HCT116 (cell line): ENCODE measurements at regions not wholly inside any gene's neighbourhood (a gene's known extent, or its start where the extent isn't known, plus 50 kb on each side); places are given as distances from the start of the nearest gene placed in this dataset.

Experiments used
- ATAC-seq: fragments of 200-7000 bp; cut with Tn5 transposase; 2 replicates; pipeline ENCODE4 v1.9.1; 2020; ENCODE audit warnings: mild to moderate bottlenecking, moderate library complexity
- BruUV-seq: library from RNA; stranded (reverse); fragments of 400-500 nt; replicated peaks from 2 replicates; lab custom pipeline; 2021; lab: Mats Ljungman, UMichigan
- CTCF ChIA-PET: fragments of 300-600 bp; sonication (Branson Sonifier 250); formaldehyde crosslinking; loops from one replicate; lab custom pipeline; 2021; ENCODE audit warnings: antibody characterized with exemption; lab: Charles Lee
- POLR2A ChIA-PET: fragments of 300-600, 350-600 bp; sonication (Branson Sonifier 250); formaldehyde crosslinking; loops from one replicate; lab custom pipeline; 2021; ENCODE audit warnings: antibody characterized with exemption; lab: Charles Lee
- RAD21 ChIA-PET, 2 experiments: fragments of 300-600 bp; sonication (Branson Sonifier 250); formaldehyde crosslinking; loops; one replicate each; lab custom pipeline; 2023; ENCODE audit warnings: low total read pairs in 2 of 2; ENCODE audit not compliant: uncharacterized antibody in 2 of 2, unreplicated experiment in 2 of 2, low non-redundant PET in 1 of 2; lab: Charles Lee
- DNase-seq: peaks from one replicate; pipeline ENCODE4 v3.0.0-alpha.2; 2010; ENCODE audit warnings: low read depth, low spot score
- H2AFZ ChIP-seq: fragments of 200-600 bp; shearing (Covaris generic), sonication (generic); 2 replicates; pipeline ENCODE4 v1.6.1; 2017; ENCODE audit warnings: low read depth, mixed run types, mixed read lengths, antibody characterized with exemption, low read length; ENCODE audit not compliant: poor library complexity, severe bottlenecking
- H3K27ac ChIP-seq: 2 replicates; pipeline ENCODE4 v1.5.1; 2012; ENCODE audit warnings: low read depth, low read length
- H3K27me3 ChIP-seq: fragments of 200-600 bp; sonication (generic); 2 replicates; pipeline ENCODE4 v1.6.1; 2016; ENCODE audit warnings: mixed run types, low read length, mixed read lengths; ENCODE audit not compliant: insufficient read depth
- H3K36me3 ChIP-seq, 2 experiments: fragments of 200-500 bp in 1 of 2; fragments of 200-600 bp in 1 of 2; sonication (Bioruptor generic) in 1 of 2; sonication (generic) in 1 of 2; 2 replicates each; pipeline versions ENCODE4 v1.5.1 to v1.6.1; 2014 to 2016; ENCODE audit warnings: low read length in 2 of 2, inconsistent platforms in 1 of 2, mixed read lengths in 1 of 2, mixed run types in 1 of 2; ENCODE audit not compliant: insufficient read depth in 2 of 2, control insufficient read depth in 1 of 2
- H3K4me1 ChIP-seq, 2 experiments: fragments of 200-600 bp in 1 of 2; sonication (generic) in 1 of 2; 2 replicates each; pipeline versions ENCODE4 v1.5.1 to v1.6.1; 2012 to 2017; ENCODE audit warnings: low read length in 2 of 2, inconsistent platforms in 1 of 2, mild to moderate bottlenecking in 1 of 2, mixed read lengths in 1 of 2, mixed run types in 1 of 2, moderate library complexity in 1 of 2; ENCODE audit not compliant: insufficient read depth in 2 of 2, control insufficient read depth in 1 of 2
- H3K4me2 ChIP-seq: fragments of 200-600 bp; sonication (generic); 2 replicates; pipeline ENCODE4 v1.6.1; 2017; ENCODE audit warnings: mixed run types, low read length, mixed read lengths
- H3K4me3 ChIP-seq, 2 experiments: fragments of 200-600 bp in 1 of 2; sonication (generic) in 1 of 2; replicated peaks in 1 of 2; 2 replicates each; pipeline ENCODE4 v1.5.1; 2011 to 2016; ENCODE audit warnings: low read length in 2 of 2, control low read depth in 1 of 2, low read depth in 1 of 2, mild to moderate bottlenecking in 1 of 2, mixed read lengths in 1 of 2, mixed run types in 1 of 2
- H3K79me2 ChIP-seq: fragments of 200-600 bp; sonication (generic); 2 replicates; pipeline ENCODE4 v1.6.1; 2017; ENCODE audit warnings: mild to moderate bottlenecking, mixed run types, low read length, moderate library complexity, mixed read lengths; ENCODE audit not compliant: insufficient read depth
- H3K9ac ChIP-seq: fragments of 200-600 bp; sonication (generic); 2 replicates; pipeline ENCODE4 v1.6.1; 2016; ENCODE audit warnings: low read length, mixed read lengths
- H3K9me2 ChIP-seq: fragments of 200-600 bp; sonication (generic), shearing (Covaris generic); 2 replicates; pipeline ENCODE4 v1.6.1; 2017; ENCODE audit warnings: mixed run types, mild to moderate bottlenecking, moderate library complexity; ENCODE audit not compliant: insufficient read depth
- H3K9me3 ChIP-seq, 2 experiments: fragments of 200-500 bp in 1 of 2; fragments of 200-600 bp in 1 of 2; sonication (Bioruptor generic) in 1 of 2; sonication (generic) in 1 of 2; 2 replicates each; pipeline ENCODE4 v1.6.1; 2014 to 2017; ENCODE audit warnings: low read length in 2 of 2, mixed read lengths in 2 of 2, inconsistent platforms in 1 of 2, low read depth in 1 of 2, mild to moderate bottlenecking in 1 of 2, mixed run types in 1 of 2, moderate library complexity in 1 of 2; ENCODE audit not compliant: control insufficient read depth in 1 of 2, insufficient read depth in 1 of 2
- H4K20me1 ChIP-seq: fragments of 200-600 bp; sonication (generic), shearing (Covaris generic); 2 replicates; pipeline ENCODE4 v1.6.1; 2017; ENCODE audit warnings: mixed run types, mild to moderate bottlenecking, moderate library complexity; ENCODE audit not compliant: insufficient read depth
- ATF3 ChIP-seq: IDR thresholded peaks from 2 replicates; pipeline ENCODE4 v1.6.1; 2012
- CBX3 ChIP-seq: IDR thresholded peaks from 2 replicates; pipeline ENCODE4 v1.6.1; 2012; ENCODE audit warnings: low read depth
- EGR1 ChIP-seq: IDR thresholded peaks from 2 replicates; pipeline ENCODE4 v1.6.1; 2012; ENCODE audit warnings: low read depth
- ELF1 ChIP-seq: IDR thresholded peaks from 2 replicates; pipeline ENCODE4 v1.6.1; 2012; ENCODE audit warnings: low read depth, borderline replicate concordance
- EZH2 ChIP-seq: fragments of 200-600 bp; sonication (generic); IDR thresholded peaks from 2 replicates; pipeline ENCODE4 v1.6.1; 2017; ENCODE audit warnings: antibody characterized with exemption, mixed run types
- EZH2phosphoT487 ChIP-seq: fragments of 200-600 bp; IDR thresholded peaks from 2 replicates; pipeline ENCODE4 v1.6.1; 2018; ENCODE audit warnings: antibody characterized with exemption, borderline replicate concordance
- FOSL1 ChIP-seq: IDR thresholded peaks from 2 replicates; pipeline ENCODE4 v1.6.1; 2012; ENCODE audit warnings: low read depth
- JUND ChIP-seq: IDR thresholded peaks from 2 replicates; pipeline ENCODE4 v1.6.1; 2012
- MAX ChIP-seq: IDR thresholded peaks from 2 replicates; pipeline ENCODE4 v1.6.1; 2012
- REST ChIP-seq: IDR thresholded peaks from 2 replicates; pipeline ENCODE4 v1.6.1; 2012; ENCODE audit warnings: low read depth
- SP1 ChIP-seq: IDR thresholded peaks from 2 replicates; pipeline ENCODE4 v1.6.1; 2012; ENCODE audit warnings: low read depth
- TCF7L2 ChIP-seq: IDR thresholded peaks from 2 replicates; pipeline ENCODE4 v1.7.0; 2011; ENCODE audit warnings: borderline replicate concordance, inconsistent platforms; ENCODE audit not compliant: insufficient read depth, insufficient read length; ENCODE audit errors: extremely low read depth
- ZBTB33 ChIP-seq: IDR thresholded peaks from 2 replicates; pipeline ENCODE4 v1.6.1; 2011; ENCODE audit warnings: mild to moderate bottlenecking, low read length, moderate library complexity; ENCODE audit not compliant: insufficient replicate concordance; ENCODE audit errors: extremely low read depth
- ZFX ChIP-seq: fragments of 450-650 bp; IDR thresholded peaks from 2 replicates; pipeline ENCODE4 v1.6.1; 2017
- ZNF274 ChIP-seq: fragments of 200-500 bp; sonication (Bioruptor generic); IDR thresholded peaks from 2 replicates; pipeline ENCODE4 v1.6.1; 2014; ENCODE audit warnings: mild to moderate bottlenecking, low read depth, low read length, inconsistent platforms
- intact Hi-C: fragments of 100-400 bp; cut with micrococcal nuclease; formaldehyde crosslinking; loops from 2 replicates; pipeline ENCODE4 v1.10.0; 2022

- DNase-seq (no peak), ATAC-seq (no peak)
- Histone ChIP-seq H3K4me2 (no peak overlapping the region), H3K4me3 (no peak overlapping the region), H3K4me1 (no peaks in the 10 kb centered on the region), H3K27me3 (0 out of 2 replicates have a peak, but pooled peaks cover 2% of the 10 kb centered on the region), H3K79me2 (no peaks in the 10 kb centered on the region), H3K9me2 (no peaks in the 10 kb centered on the region), H3K9me3 (no peaks in the 10 kb centered on the region), H3K36me3 (no peaks in the 10 kb centered on the region), H3K9ac (no peak overlapping the region), H4K20me1 (no peaks in the 10 kb centered on the region), H3K27ac (no peak overlapping the region), H2AFZ (no peak overlapping the region)
- intact Hi-C loops, result no loop called here
- CTCF ChIA-PET, result no interaction called here
- no peak for TF ChIP-seq EZH2
- TF ChIP-seq EGR1, result no peak
- TF ChIP-seq TCF7L2, result no peak
- TF ChIP-seq MAX, result no peak
- no peak for TF ChIP-seq REST
- no peak for TF ChIP-seq ZFX
- TF ChIP-seq FOSL1, result no peak
- no peak for TF ChIP-seq ELF1
- TF ChIP-seq JUND, result no peak
- no peak for TF ChIP-seq SP1
- TF ChIP-seq ZNF274, result no peak
- no peak for TF ChIP-seq CBX3
- TF ChIP-seq ATF3, result no peak
- TF ChIP-seq EZH2phosphoT487, result no peak
- no peak for TF ChIP-seq ZBTB33
- POLR2A ChIA-PET, result no interaction called here
- RAD21 ChIA-PET, result no interaction called here
- BruUV-seq, result no TSS peak
Measured at GRCh38 chrX:18032486-18033221, 171.6 kb upstream of the RAI2 start.
